ENCODE measurements at regions not wholly inside any gene's neighbourhood (a gene's known extent, or its start where the extent isn't known, plus 50 kb on each side); places are given as distances from the start of the nearest gene placed in this dataset.

DNA sequence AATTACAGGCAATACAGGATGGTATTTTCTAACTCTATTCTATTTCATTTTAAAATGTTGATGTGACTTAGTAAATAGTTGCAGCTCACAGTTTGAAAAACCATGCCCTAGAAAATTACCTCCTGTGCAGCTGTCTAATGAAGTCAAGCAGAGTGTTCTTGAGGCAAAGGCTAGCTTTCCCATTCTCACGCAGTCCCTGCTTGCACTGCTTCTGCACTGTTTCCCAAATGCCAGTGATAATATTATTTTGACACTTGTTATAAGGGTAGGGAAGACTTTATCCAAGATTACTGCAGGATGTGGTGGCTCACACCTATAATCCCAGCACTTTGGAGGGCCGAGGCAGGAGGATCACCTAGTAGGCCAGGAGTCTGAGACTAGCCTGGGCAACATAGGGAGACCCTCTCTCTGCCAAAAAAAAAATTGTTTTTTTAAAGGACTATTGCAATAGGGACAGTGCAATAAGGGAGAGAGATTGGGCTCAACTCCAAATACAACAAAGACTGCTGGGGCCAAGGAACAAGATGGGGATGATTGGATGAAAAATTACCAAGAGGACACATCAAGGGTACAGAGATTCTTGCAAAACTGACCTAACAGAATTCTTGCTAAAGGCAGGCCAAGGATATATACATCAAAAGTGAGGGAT, 196.1 kb downstream of the LY86 start:
- no peak for DNase-seq

DNA sequence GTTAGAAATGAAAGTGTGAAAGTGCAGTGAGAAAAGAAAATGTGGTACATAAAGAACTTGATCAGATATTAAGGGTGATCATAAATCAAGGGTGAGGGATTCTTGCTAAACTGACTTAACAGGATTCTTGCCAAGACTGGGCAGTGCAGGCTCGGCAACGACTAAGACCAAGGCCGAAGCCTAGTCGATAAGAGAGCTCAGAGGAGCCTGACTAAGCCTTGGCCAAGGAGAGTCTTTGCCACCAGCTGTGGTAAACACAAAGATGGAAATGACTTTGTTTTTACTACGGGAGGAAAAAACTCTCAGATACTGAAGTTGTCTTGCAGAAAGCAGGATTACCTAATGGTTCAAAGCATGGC, 196.6 kb downstream of the LY86 start:
- DNase-seq = no peak

- no peak for DNase-seq
Measured at GRCh38 chr6:6788394-6789032, 200.0 kb downstream of the LY86 start.

DNA sequence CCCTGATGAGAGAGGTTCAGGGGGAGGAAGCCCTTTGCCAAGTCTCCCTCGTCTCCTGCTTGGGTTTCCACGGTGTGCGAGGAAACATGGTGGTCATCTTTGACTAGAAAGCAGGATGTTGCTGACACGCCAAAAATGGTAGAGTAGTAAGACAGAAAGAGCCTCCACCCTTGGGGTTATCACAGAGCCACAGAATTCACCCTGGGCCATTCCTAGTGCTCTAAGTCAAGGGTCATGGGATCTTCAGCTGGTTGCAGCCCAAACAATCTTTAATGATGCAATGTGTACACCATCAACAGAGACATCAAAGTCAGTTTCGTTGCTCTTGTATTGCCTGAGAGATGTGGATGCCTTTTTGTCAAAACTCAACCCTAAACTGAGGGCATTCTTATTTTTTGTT, 201.9 kb downstream of the LY86 start:
- DNase-seq = no peak

GRCh38 chr6:6790891-6791290, 202.4 kb downstream of the LY86 start:
- DNase-seq = no peak

GRCh38 chr6:6793388-6794250, 205.1 kb downstream of the LY86 start:
- DNase-seq = peak; percentile 71

DNA sequence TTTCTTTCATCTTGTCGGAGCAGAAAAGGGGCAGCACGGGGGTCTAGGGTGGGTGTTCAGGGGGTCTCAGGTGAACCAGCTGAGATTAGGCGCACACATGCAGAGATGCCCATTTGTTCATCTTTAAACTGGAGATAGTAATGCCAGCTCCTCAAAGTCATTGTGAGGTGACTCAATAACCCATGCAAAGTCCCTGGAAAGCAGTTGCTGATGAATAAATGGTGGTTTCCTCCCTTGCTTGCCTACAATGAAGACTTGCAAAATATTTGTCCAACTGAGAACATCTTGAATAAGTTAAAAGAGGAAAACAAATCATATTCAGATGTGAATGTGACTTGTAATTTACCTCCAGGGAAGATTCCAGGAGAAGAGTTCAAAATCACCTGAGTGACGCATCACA, 206.9 kb downstream of the LY86 start:
- no peak for DNase-seq

DNA sequence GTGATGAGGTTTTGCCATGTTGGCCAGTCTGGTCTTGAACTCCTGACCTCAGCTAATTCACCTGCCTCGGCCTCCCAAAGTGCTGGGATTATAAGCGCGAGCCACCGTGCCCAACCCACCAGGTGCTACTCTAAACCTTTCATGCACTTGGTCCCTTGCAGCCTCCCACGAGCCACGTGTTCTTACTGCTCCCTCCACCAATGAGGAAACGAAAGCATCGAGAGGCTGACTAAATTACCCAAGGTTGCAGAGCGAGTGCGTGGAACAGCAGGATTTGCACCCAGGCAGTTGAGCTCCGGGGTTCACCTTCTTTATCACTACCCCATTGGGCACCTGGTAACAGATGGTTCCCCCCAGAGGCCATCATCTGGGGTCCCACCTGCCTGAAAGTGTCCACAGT, 208.3 kb downstream of the LY86 start:
- no peak for DNase-seq

DNA sequence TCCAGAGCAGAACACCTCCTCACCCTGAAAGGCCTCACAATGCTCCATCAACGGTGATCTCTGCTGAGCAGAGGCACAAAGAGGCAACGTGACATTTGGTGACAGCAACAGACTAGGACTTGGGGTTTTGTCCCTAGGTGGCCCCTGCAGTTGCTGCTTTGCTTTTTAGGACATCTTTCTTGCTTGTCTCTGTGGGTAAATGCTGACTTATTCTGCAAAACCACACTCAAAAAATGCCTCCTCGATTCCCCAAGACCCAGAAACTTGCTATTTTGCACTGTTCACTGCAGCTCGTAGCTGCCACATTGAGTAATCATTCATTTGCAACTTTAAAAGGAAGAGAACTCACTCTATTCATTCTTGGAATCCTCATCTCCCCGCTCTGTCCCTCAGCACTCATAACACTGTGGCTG, 209.9 kb downstream of the LY86 start:
- DNase-seq = no peak

DNA sequence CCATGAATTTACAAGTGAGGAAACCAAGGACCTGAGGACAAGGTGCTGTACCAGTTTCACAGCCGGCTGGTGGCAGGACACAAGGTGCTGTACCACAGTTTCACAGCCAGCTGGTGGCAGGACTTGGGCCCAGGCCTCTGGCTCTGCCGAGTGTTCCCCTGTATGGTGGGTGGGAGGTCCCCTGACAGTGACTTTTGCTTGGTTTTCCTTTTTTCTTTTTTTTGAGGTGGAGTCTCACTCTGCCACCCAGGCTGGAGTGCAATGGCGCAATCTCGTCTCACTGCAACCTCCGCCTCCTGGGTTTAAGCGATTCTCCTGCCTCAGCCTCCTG, 212.4 kb downstream of the LY86 start:
- DNase-seq = no peak

DNA sequence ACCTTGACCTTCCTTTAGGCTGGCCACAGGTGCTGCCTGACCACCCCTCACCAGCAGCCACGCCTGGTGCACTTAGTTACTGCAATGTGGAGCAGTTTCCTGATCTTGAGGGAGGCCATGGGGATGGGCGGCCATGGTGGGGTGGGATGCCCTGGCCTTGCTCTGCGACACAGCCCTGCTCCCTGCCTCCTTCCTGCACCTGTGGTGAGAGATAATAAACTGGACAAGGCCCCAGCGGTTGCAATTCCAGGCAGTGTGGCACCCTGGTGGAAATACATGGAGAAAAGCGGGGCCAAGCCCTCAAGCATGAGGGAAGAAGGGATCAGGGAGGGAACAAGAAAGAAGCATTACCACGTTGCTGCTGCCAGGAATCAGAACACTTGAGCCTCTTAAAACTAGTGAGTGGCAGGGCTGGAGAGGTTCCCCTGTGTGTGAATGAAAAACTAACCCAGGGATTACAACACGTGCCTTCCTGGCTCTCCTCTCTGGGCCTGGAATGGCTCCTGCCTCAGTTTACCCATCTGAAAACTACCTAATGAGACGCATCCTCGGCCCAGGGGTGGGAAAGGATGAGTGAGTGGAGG, 213.2 kb downstream of the LY86 start:
- DNase-seq = no peak

- DNase-seq = no peak
Measured at GRCh38 chr6:6803180-6803977, 214.9 kb downstream of the LY86 start.

GRCh38 chr6:6804843-6805615, 216.5 kb downstream of the LY86 start:
- no peak for DNase-seq

- DNase-seq = peak; percentile 52
Measured at GRCh38 chr6:6806844-6807518, 218.5 kb downstream of the LY86 start.

GRCh38 chr6:6808343-6808742, 219.8 kb downstream of the LY86 start:
- no peak for DNase-seq

DNA sequence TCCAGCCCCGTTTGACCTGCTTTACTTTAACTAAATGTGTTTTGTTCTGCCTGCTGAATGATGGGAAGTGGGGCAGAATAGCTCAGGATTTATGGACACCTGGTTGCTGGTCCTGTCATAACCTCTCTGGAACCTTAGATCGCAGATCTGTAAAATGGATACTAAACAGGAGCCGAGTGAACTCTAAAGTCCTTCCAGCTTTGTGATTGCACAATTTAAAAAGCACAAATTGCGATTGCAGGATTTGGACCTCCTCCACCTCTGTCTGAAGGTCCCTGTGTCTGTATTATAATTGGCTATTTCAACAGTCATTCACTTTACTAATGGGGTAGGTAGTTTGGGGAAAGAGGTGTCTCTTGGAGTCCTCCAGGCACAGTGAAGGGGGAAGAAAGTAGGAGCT, 220.4 kb downstream of the LY86 start:
- no peak for DNase-seq

GRCh38 chr6:6810727-6811126, 222.2 kb downstream of the LY86 start:
- no peak for DNase-seq

DNA sequence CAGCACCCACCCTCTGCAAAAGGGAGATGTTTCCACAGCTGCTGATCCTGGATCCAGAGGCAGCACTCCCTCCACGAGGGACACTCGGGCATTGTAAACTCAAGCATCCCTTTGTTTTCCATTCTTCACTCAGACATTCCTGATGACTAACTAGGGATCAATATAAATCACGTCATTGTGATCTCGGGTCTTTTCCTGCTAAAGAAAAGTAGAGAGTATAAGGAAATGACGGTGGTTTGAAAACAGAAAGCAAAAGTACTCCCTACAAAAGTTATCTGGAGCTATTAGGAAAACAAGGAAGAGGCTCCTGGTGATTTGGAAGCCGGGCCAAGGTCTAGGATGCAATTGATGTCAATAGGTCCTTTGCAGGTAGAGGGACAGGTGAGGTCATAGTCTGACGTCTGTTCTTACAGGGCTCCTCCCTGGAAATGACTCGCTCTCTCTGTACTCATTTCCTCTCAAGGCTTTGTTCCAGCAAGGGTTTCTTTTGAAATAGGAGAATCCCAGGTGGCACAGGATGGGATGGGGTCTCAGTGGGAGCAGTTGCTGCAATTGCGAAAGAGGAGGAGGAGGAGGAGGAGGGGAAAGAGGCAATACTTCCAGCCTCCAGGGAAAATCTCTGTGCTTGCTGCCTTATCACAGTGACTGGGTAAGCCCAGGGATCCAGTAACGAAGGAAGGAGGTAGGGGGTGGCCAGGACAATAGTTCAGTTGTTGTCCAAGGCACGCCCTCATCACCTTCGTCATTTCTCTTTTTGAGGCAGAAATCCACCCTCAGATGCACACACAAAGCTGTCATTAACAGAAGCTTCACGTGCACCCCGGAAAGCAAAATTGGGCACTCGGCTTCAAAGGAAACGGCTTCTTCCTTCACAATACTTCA, 222.8 kb downstream of the LY86 start:
- DNase-seq = no peak

DNA sequence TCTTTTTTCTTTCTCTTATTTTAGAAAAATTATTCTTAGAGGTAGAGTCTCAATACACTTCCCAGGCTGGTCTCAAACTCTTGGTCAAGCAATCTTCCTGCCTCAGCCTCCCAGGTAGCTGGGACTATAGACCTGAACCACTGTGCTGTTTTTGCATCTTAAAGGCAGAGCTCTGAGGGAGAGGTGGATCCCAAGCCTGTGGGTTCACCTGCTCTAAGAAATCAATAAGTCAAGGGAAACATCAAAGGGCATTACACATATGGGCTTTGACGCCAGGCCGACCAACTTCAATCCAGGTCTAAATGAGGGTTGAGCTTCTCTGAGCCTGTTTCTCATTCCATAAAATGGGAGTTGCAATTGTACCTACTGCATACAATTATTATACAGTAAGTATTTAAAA, 223.9 kb downstream of the LY86 start:
- DNase-seq = no peak

DNA sequence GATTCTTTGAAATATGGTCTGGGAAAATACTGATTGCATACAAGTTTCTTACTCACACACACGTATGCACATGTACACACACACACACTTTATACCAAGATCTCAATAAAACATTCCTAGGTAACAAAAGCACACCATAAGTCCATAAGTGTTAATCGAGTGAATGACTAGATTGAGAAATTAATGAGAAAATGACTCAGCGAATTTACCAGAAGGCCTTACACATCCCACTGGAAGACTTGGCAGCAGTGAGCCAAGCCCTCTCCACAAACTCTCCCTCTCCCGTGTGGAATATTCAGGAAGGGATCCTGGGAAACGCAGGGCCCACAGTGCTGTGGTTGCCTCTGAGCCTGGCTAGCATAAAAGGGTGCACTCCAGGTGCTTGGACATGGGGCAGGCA, 227.2 kb downstream of the LY86 start:
- no peak for DNase-seq

GRCh38 chr6:6816716-6817115, 228.2 kb downstream of the LY86 start:
- DNase-seq = no peak
